DMS114 treated with DMSO at 0.1 percent for 48 hours (cell line): ENCODE measurements at regions not wholly inside any gene's neighbourhood (a gene's known extent, or its start where the extent isn't known, plus 50 kb on each side); places are given as distances from the start of the nearest gene placed in this dataset.

Experiments used
- DNase-seq: peaks from one replicate; lab custom pipeline; 2025; ENCODE audit not compliant: unreplicated experiment; lab: John Stamatoyannopoulos, UW

GRCh38 chr3:152192050-152192449 lies 76.7 kb upstream of the MBNL1 start:
- DNase-seq, result no peak

DNA sequence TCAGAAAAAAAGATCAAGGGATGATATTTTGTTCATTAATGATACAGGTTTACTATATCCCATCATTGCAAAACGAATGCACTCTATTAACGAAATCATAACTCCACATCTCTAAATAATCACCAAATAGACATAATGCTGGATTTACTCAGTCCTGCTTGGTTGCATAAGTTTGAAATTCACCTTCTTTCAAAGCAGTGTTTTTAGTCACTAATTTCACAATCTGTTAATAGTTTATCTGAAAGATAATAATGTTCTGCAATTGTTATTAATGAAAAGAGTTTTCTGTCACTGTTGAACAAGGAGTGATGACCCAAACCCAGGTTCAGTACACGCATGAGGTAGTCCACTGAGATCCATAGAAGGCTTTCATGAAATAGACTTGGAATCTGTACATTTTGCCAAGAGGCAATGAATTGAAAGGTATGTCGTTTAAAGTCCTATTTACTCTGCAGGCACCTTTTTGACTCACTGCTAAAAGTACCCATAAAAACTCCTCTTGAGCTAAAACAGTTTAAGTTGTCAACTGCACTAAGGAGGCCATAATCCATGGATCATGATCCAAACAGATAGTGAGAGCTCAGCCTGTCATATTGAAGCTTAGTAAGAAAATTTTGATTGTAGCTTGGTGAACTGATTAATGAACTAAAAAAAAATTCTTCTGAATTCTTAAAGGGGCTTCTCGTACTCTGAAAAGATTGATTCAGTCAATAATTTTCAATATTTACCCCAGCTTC lies 75.6 kb upstream of the MBNL1 start:
- DNase-seq, result no peak

DNA sequence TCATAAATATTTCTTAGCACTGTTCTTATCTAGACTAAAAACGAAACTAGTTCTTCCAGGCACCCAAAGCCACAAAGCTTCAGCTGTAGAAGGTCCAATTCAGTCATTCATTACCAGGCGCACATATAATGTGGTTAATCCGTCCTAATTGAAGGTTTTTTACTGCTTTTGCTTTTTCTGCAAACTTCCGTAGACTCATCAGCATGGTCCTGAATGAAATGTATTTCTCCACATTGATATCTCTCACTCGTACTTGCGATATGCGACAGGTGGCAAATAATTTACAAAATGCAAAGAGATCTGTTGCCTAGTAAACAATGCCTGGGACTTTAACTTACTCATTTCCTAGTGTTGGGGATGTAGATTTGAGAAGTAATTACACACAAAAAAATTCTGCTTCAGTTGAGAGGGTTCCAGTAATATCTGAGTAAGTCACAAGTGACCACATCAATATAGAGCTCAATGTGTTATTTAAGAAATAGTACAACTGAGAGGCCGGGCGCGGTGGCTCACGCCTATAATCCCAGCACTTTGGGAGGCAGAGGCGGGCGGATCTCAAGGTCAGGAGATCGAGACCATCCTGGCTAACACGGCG lies 75.0 kb upstream of the MBNL1 start:
- DNase-seq, result no peak

GRCh38 chr3:152195206-152195605 lies 73.5 kb upstream of the MBNL1 start:
- DNase-seq, result no peak

GRCh38 chr3:152196782-152197181 lies 71.9 kb upstream of the MBNL1 start:
- DNase-seq, result no peak

GRCh38 chr3:152197451-152197850 lies 71.3 kb upstream of the MBNL1 start:
- no peak for DNase-seq

- DNase-seq, result no peak
Observed at GRCh38 chr3:152197937-152198336, 70.8 kb upstream of the MBNL1 start.

- DNase-seq, result no peak
Observed at GRCh38 chr3:152198665-152199064, 70.1 kb upstream of the MBNL1 start.

GRCh38 chr3:152199102-152199840 lies 69.5 kb upstream of the MBNL1 start:
- DNase-seq, result no peak

GRCh38 chr3:152200476-152201420 lies 68.0 kb upstream of the MBNL1 start:
- DNase-seq, result no peak

- no peak for DNase-seq
Observed at GRCh38 chr3:152202976-152203626, 65.6 kb upstream of the MBNL1 start.

- no peak for DNase-seq
Observed at GRCh38 chr3:152203652-152204051, 65.1 kb upstream of the MBNL1 start.

DNA sequence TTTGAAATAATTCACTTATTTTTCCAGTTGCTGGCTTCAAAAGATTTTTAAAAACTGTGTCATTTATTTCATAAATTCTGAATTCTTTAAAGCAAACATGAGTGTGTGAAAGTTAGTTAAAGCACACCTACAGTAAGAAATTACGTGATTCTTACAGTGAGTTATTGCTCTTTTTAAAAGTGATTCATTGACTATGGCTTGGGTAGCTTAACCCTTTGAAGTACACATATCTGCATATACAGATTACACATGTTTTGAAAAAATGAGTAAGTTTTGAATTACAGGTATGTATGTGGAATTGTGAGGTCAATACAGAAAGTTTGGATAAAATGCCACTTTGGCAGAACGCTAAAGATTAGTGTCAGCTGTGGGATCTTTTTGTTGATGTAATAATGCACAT lies 64.5 kb upstream of the MBNL1 start:
- no peak for DNase-seq

DNA sequence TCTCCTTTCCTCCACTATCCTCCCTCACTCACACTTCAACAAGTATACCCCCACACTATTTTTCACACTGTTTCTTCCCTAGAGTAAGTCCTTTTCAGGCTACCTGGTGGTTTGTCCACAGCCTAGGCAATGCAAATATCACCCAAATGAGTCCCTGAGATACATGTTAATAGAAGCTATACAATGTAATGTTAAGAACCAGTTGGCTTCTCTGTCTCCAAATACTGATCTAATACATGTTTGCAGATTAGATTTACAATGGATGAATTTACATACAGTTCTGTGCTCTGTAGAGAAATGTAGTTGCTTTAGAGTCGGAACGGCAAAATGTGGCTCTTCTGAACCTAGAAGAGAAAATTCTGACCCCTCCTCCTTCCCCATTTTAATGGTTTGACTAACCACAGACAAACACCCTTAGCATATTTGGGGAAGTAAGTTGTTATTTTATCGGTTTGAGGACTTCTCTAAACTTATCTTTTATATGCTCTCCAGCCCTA lies 63.6 kb upstream of the MBNL1 start:
- no peak for DNase-seq

DNA sequence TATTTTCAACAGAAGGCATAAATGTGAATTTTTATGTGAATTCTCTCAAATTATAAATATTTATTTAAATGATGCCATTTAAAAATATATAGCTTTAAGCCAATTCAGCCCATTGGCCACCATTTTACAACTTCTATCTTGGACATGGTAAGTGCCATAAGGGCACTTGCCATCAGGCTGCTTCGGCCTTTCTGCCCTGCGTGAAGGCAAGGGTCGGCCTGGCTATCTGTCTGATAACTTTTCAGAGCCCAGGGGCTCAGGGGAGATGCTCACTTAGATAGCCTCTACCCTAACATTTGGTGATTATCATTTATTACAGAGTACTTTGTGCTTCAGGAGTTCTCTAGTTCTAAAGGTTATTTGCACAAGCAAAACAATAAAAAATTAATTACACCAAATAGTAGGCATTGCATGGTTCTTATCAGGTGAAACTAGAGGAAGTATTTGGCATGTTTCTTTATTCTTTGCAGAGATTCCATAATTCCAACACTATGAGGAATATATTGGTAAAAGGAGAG lies 62.4 kb upstream of the MBNL1 start:
- DNase-seq, result no peak

DNA sequence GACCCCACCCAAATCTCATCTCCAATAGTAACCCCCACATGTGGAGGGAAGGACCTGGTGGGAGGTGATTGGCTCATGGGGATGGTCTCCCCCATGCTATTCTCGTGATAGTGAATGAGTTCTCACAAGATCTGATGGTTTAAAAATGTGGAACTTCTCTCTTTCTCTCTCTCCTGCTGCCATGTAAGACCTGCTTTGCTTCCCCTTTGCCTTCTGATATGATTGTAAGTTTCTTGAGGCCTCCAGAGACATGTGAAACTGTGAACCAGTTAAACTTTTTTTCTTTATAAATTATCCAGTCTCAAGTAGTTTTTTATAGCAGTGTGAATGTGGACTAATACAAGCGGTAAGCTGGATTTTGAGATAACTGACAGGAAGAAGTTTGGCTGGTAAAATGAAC lies 60.3 kb upstream of the MBNL1 start:
- DNase-seq, result no peak

GRCh38 chr3:152209060-152209459 lies 59.7 kb upstream of the MBNL1 start:
- DNase-seq, result no peak

GRCh38 chr3:152209776-152210175 lies 59.0 kb upstream of the MBNL1 start:
- no peak for DNase-seq

DNA sequence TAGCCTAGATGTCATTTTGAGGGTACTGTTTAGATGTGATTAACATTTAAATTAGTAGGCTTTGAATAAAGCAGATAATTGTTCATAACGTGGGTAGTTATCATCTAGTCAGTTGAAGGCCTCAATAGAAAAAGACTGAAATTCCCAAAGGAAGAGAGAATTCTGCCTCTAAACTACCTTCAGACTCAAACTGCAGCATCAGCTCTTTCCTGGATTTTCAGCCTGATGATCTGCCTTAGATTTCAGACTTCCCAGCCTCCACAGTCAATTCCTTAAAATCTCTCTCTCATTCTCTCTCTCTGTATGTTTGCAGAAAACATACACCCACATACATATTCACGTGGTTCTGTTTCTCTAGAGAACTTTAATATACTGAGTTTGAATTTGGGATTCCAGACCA lies 58.0 kb upstream of the MBNL1 start:
- no peak for DNase-seq

- no peak for DNase-seq
Observed at GRCh38 chr3:152211655-152212054, 57.1 kb upstream of the MBNL1 start.
